ENCODE measurements at regions not wholly inside any gene's neighbourhood (a gene's known extent, or its start where the extent isn't known, plus 50 kb on each side); places are given as distances from the start of the nearest gene placed in this dataset.

GRCh38 chr20:52269321-52269720 lies 77.7 kb upstream of the ZFP64 start:
- no peaks in the 10 kb centered on the region for H4K20me1 ChIP-seq (ENCODE audit: insufficient read depth)
- TF ChIP-seq EZH2 (IDR thresholded peaks at IDR 0.05; ENCODE audit: borderline replicate concordance, insufficient read depth, low read length, poor library complexity, severe bottlenecking), result no peak
- TF ChIP-seq SMC3 (conservative IDR thresholded peaks at IDR 0.05; ENCODE audit: poor library complexity), result no peak
- TF ChIP-seq EP300 (conservative IDR thresholded peaks at IDR 0.05; ENCODE audit: poor library complexity, severe bottlenecking), result no peak
- TF ChIP-seq RAD21 (conservative IDR thresholded peaks at IDR 0.05), result no peak
- TF ChIP-seq TAF1 (IDR thresholded peaks at IDR 0.05; ENCODE audit: low read depth), result no peak
- TF ChIP-seq MXI1 (conservative IDR thresholded peaks at IDR 0.05; ENCODE audit: poor library complexity, severe bottlenecking), result no peak
- TF ChIP-seq POLR2AphosphoS5 (IDR thresholded peaks at IDR 0.05), result no peak
- no peaks in the 10 kb centered on the region for H3F3A ChIP-seq (ENCODE audit: insufficient read depth, low read length, poor library complexity, severe bottlenecking)
- H3K9ac ChIP-seq (ENCODE audit: low read length), result no peak overlapping the region
- H3K4me3 ChIP-seq (ENCODE audit: low read length), result no peak overlapping the region
- H3K27me3 ChIP-seq (ENCODE audit: insufficient read depth, low read depth, low read length), result no peaks in the 10 kb centered on the region
- no peak overlapping the region for H3K27ac ChIP-seq (ENCODE audit: low read length)
- no peaks in the 10 kb centered on the region for H3K9me3 ChIP-seq (ENCODE audit: low read length)
- no peaks in the 10 kb centered on the region for H3K9me2 ChIP-seq (ENCODE audit: insufficient read depth, low read length)
- no peak overlapping the region for H3K4me2 ChIP-seq (ENCODE audit: low read length)
- no peak overlapping the region for H2AFZ ChIP-seq (ENCODE audit: low read depth, low read length)
- no peaks in the 10 kb centered on the region for H3K36me3 ChIP-seq (ENCODE audit: insufficient read depth, low read length)
- no peaks in the 10 kb centered on the region for H3K79me2 ChIP-seq (replicated peaks; ENCODE audit: insufficient read depth, low read length)

GRCh38 chr20:52268184-52268749 lies 76.7 kb upstream of the ZFP64 start:
- Histone ChIP-seq H2AFZ (ENCODE audit: low read depth, low read length) (no peak overlapping the region), H3K4me2 (ENCODE audit: low read length) (no peak overlapping the region), H3F3A (ENCODE audit: insufficient read depth, low read length, poor library complexity, severe bottlenecking) (no peaks in the 10 kb centered on the region), H3K9ac (ENCODE audit: low read length) (no peak overlapping the region), H3K9me2 (ENCODE audit: insufficient read depth, low read length) (no peaks in the 10 kb centered on the region), H3K4me3 (ENCODE audit: low read length) (no peak overlapping the region), H3K36me3 (ENCODE audit: insufficient read depth, low read length) (no peaks in the 10 kb centered on the region), H3K79me2 (replicated peaks; ENCODE audit: insufficient read depth, low read length) (no peaks in the 10 kb centered on the region), H3K27ac (ENCODE audit: low read length) (no peak overlapping the region), H4K20me1 (ENCODE audit: insufficient read depth) (no peaks in the 10 kb centered on the region), H3K9me3 (ENCODE audit: low read length) (no peaks in the 10 kb centered on the region), H3K27me3 (ENCODE audit: insufficient read depth, low read depth, low read length) (no peaks in the 10 kb centered on the region)
- TF ChIP-seq MXI1 (conservative IDR thresholded peaks at IDR 0.05; ENCODE audit: poor library complexity, severe bottlenecking), result no peak
- no peak for TF ChIP-seq REST (IDR thresholded peaks at IDR 0.05; ENCODE audit: borderline replicate concordance)
- TF ChIP-seq EP300 (conservative IDR thresholded peaks at IDR 0.05; ENCODE audit: poor library complexity, severe bottlenecking), result no peak
- TF ChIP-seq CTCF (IDR thresholded peaks at IDR 0.05; ENCODE audit: poor library complexity, severe bottlenecking), result no peak
- no peak for TF ChIP-seq EZH2 (IDR thresholded peaks at IDR 0.05; ENCODE audit: borderline replicate concordance, insufficient read depth, low read length, poor library complexity, severe bottlenecking)
- no peak for TF ChIP-seq RAD21 (conservative IDR thresholded peaks at IDR 0.05)
- no peak for TF ChIP-seq TAF1 (IDR thresholded peaks at IDR 0.05; ENCODE audit: low read depth)
- no peak for TF ChIP-seq SMC3 (conservative IDR thresholded peaks at IDR 0.05; ENCODE audit: poor library complexity)
- TF ChIP-seq POLR2AphosphoS5 (IDR thresholded peaks at IDR 0.05), result no peak
